Endothelial cell of umbilical vein (primary cell): ENCODE measurements at regions not wholly inside any gene's neighbourhood (a gene's known extent, or its start where the extent isn't known, plus 50 kb on each side); places are given as distances from the start of the nearest gene placed in this dataset.

Experiments used
- BruUV-seq: library from RNA; stranded (reverse); fragments of 400-500 nt; replicated peaks from 2 replicates; lab custom pipeline; 2021; lab: Mats Ljungman, UMichigan
- CTCF ChIA-PET: fragments of 300-600, 350-600 bp; sonication (Branson Sonifier 250); formaldehyde crosslinking; loops from one replicate; lab custom pipeline; 2021; ENCODE audit warnings: antibody characterized with exemption, inconsistent platforms; lab: Charles Lee
- POLR2A ChIA-PET: fragments of 300-600, 350-600 bp; sonication (Branson Sonifier 250); formaldehyde crosslinking; loops from one replicate; lab custom pipeline; 2021; ENCODE audit warnings: antibody characterized with exemption, inconsistent platforms; lab: Charles Lee
- DNase-seq: peaks from one replicate; pipeline ENCODE4 v3.0.0-alpha.2; 2011; ENCODE audit warnings: low read depth, low spot score
- FAIRE-seq: peaks from 2 replicates; lab custom pipeline; 2011; peaks lifted over from hg19 to GRCh38; lab: Jason Lieb, UNC
- H2AFZ ChIP-seq: 2 replicates; pipeline ENCODE4 v1.6.0; 2012; ENCODE audit warnings: low read depth, low read length, control low read depth, inconsistent platforms
- H3K27ac ChIP-seq: 2 replicates; pipeline ENCODE4 v1.5.1; 2011; ENCODE audit warnings: low read depth, mild to moderate bottlenecking, control low read depth, low read length, moderate library complexity; ENCODE audit not compliant: insufficient read depth
- H3K27me3 ChIP-seq, 2 experiments: 2 replicates each; pipeline versions ENCODE4 v1.6.0 to v1.6.1; 2011; ENCODE audit warnings: low read length in 2 of 2, mixed read lengths in 1 of 2; ENCODE audit not compliant: control insufficient read depth in 2 of 2, insufficient read depth in 2 of 2
- H3K36me3 ChIP-seq, 2 experiments: 2 replicates in 1 of 2; 3 replicates in 1 of 2; pipeline ENCODE4 v1.5.1; 2011; ENCODE audit warnings: low read length in 2 of 2, mild to moderate bottlenecking in 1 of 2, moderate library complexity in 1 of 2; ENCODE audit not compliant: control insufficient read depth in 2 of 2, insufficient read depth in 2 of 2; ENCODE audit errors: extremely low read depth in 1 of 2
- H3K4me1 ChIP-seq: 3 replicates; pipeline ENCODE4 v1.5.1; 2011; ENCODE audit warnings: mild to moderate bottlenecking, low read length; ENCODE audit not compliant: control insufficient read depth, insufficient read depth; ENCODE audit errors: extremely low read depth
- H3K4me2 ChIP-seq: 2 replicates; pipeline ENCODE4 v1.6.1; 2011; ENCODE audit warnings: low read length, control low read depth, mixed read lengths; ENCODE audit not compliant: insufficient read depth
- H3K4me3 ChIP-seq, 3 experiments: fragments of 200-600 bp in 1 of 3; sonication (generic), shearing (Covaris generic) in 1 of 3; replicated peaks in 1 of 3; 2 replicates each; pipeline ENCODE4 v1.5.1; 2011 to 2016; ENCODE audit warnings: control low read depth in 3 of 3, low read length in 3 of 3, mild to moderate bottlenecking in 2 of 3, inconsistent platforms in 1 of 3, low read depth in 1 of 3, moderate library complexity in 1 of 3; ENCODE audit not compliant: insufficient read depth in 1 of 3
- H3K79me2 ChIP-seq: 2 replicates; pipeline ENCODE4 v1.6.0; 2012; ENCODE audit warnings: low read length, inconsistent platforms; ENCODE audit not compliant: control insufficient read depth, insufficient read depth
- H3K9ac ChIP-seq: replicated peaks from 2 replicates; pipeline ENCODE3; 2011; ENCODE audit warnings: low read length, control low read depth; ENCODE audit not compliant: insufficient read depth; ENCODE audit errors: extremely low read depth
- H3K9me1 ChIP-seq: replicated peaks from 3 replicates; pipeline ENCODE4 v1.6.0; 2011; ENCODE audit warnings: mild to moderate bottlenecking, low read length; ENCODE audit not compliant: control insufficient read depth, insufficient read depth; ENCODE audit errors: extremely low read depth
- H3K9me3 ChIP-seq: replicated peaks from 2 replicates; pipeline ENCODE4 v1.5.1; 2012; ENCODE audit warnings: low read length, inconsistent platforms; ENCODE audit not compliant: control insufficient read depth, insufficient read depth
- H4K20me1 ChIP-seq: replicated peaks from 2 replicates; pipeline ENCODE3; 2011; ENCODE audit warnings: mild to moderate bottlenecking, low read length; ENCODE audit not compliant: control insufficient read depth, insufficient read depth; ENCODE audit errors: extremely low read depth
- CTCF ChIP-seq, 2 donors: IDR thresholded peaks; 1 replicate in 1 of 2; 2 replicates in 1 of 2; pipeline ENCODE4 v1.5.1; 2011; ENCODE audit warnings: low read length in 2 of 2, mild to moderate bottlenecking in 2 of 2, moderate library complexity in 2 of 2, control low read depth in 1 of 2, inconsistent platforms in 1 of 2, low read depth in 1 of 2; ENCODE audit not compliant: insufficient read depth in 1 of 2; ENCODE audit errors: extremely low read depth in 1 of 2
- EZH2 ChIP-seq: IDR thresholded peaks from 2 replicates; pipeline ENCODE4 v1.6.1; 2012; ENCODE audit warnings: borderline replicate concordance, low read depth, mild to moderate bottlenecking, moderate library complexity, low read length, inconsistent platforms; ENCODE audit not compliant: severe bottlenecking
- FOS ChIP-seq: IDR thresholded peaks from 2 replicates; pipeline ENCODE4 v1.6.1; 2011; ENCODE audit warnings: mild to moderate bottlenecking, low read length, moderate library complexity, borderline replicate concordance; ENCODE audit not compliant: insufficient read depth
- GATA2 ChIP-seq: IDR thresholded peaks from 2 replicates; pipeline ENCODE4 v1.7.0; 2011; ENCODE audit warnings: low read depth, mild to moderate bottlenecking, moderate library complexity, mixed read lengths, low read length; ENCODE audit not compliant: insufficient read length, insufficient read depth
- JUN ChIP-seq: IDR thresholded peaks from 2 replicates; pipeline ENCODE4 v1.6.1; 2011; ENCODE audit warnings: borderline replicate concordance, low read depth; ENCODE audit not compliant: insufficient read length, insufficient read depth
- MYC ChIP-seq: IDR thresholded peaks from one replicate; pipeline ENCODE4 v1.6.1; 2011; ENCODE audit warnings: mild to moderate bottlenecking, low read depth, low read length
- POLR2A ChIP-seq: IDR thresholded peaks from 2 replicates; pipeline ENCODE4 v1.6.1; 2012; ENCODE audit warnings: low read depth, mild to moderate bottlenecking, control low read depth, low read length
- POLR2AphosphoS5 ChIP-seq: IDR thresholded peaks from 2 replicates; pipeline ENCODE4 v1.6.1; 2012; ENCODE audit warnings: low read depth, mild to moderate bottlenecking, control low read depth, low read length, moderate library complexity; ENCODE audit not compliant: insufficient read depth
- dilution Hi-C: fragments of 300-500 bp; cut with MboI; formaldehyde crosslinking; loops from one replicate; pipeline ENCODE4 v1.15.0; 2019; ENCODE audit warnings: low sequenced_read_pairs; ENCODE audit not compliant: extremely low pct_ligation_motif_present
- intact Hi-C: fragments of 100-400 bp; cut with micrococcal nuclease; formaldehyde crosslinking; loops from one replicate; pipeline ENCODE4 v1.10.0; 2022
- TF ChIP-seq, protein P1 (sequence below): IDR thresholded peaks from 2 replicates; pipeline ENCODE4 v1.6.1; 2011; ENCODE audit not compliant: insufficient read depth, insufficient read length

GRCh38 chr1:184811439-184812111 lies 56.9 kb upstream of the EDEM3 start:
- ChIA-PET POLR2A (no interaction called here), CTCF (interaction anchor here (0.6 to 1.8 kb wide), 3 partner anchors 123 to 357 kb away, joined by 3 to 5 read pairs (median 3); no protein-coding TSS in a partner anchor)
- DNase-seq (no peak), FAIRE-seq (no peak)
- intact Hi-C loops, result no loop called here
- Histone ChIP-seq H4K20me1 (no peaks in the 10 kb centered on the region), H3K27ac (no peak overlapping the region), H3K9ac (no peak overlapping the region), H3K79me2 (no peaks in the 10 kb centered on the region), H3K4me2 (no peak overlapping the region), H3K27me3 (no peaks in the 10 kb centered on the region), H2AFZ (no peak overlapping the region), H3K9me3 (peaks cover 1% of the 10 kb centered on the region), H3K9me1 (no peaks in the 10 kb centered on the region), H3K4me1 (no peaks in the 10 kb centered on the region), H3K4me3 (no peak overlapping the region), H3K36me3 (no peaks in the 10 kb centered on the region)
- dilution Hi-C loops, result no loop called here
- TF ChIP-seq JUN, result no peak
- no peak for TF ChIP-seq FOS
- TF ChIP-seq MYC, result no peak
- no peak for TF ChIP-seq GATA2
- no peak for TF ChIP-seq POLR2A
- TF ChIP-seq, protein P1, sequence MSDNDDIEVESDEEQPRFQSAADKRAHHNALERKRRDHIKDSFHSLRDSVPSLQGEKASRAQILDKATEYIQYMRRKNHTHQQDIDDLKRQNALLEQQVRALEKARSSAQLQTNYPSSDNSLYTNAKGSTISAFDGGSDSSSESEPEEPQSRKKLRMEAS, result no peak
- TF ChIP-seq POLR2AphosphoS5, result no peak
- no peak for TF ChIP-seq EZH2
- no peak for TF ChIP-seq CTCF (IDR thresholded peaks at IDR 0.05; ENCODE audit: extremely low read depth in 1 of 2, insufficient read depth in 1 of 2, low read depth in 1 of 2, low read length in 2 of 2)
- BruUV-seq, result no TSS peak
